A673 (cell line): ENCODE measurements at regions not wholly inside any gene's neighbourhood (a gene's known extent, or its start where the extent isn't known, plus 50 kb on each side); places are given as distances from the start of the nearest gene placed in this dataset.

Experiments
- EZH2 ChIP-seq: fragments of 200-600 bp; sonication (generic); IDR thresholded peaks from 2 replicates; pipeline ENCODE4 v1.6.1; 2017; ENCODE audit warnings: borderline replicate concordance, low read depth, mild to moderate bottlenecking, mixed read lengths, antibody characterized with exemption, low read length; ENCODE audit not compliant: poor library complexity, severe bottlenecking
- TF ChIP-seq, protein P1 (sequence below): fragments of 300-800, 200-600 bp; sonication (generic); conservative IDR thresholded peaks from 2 replicates; pipeline ENCODE4 v1.5.1; 2017; ENCODE audit warnings: low read depth, mild to moderate bottlenecking, antibody characterized with exemption, low read length, moderate library complexity, mixed read lengths

DNA sequence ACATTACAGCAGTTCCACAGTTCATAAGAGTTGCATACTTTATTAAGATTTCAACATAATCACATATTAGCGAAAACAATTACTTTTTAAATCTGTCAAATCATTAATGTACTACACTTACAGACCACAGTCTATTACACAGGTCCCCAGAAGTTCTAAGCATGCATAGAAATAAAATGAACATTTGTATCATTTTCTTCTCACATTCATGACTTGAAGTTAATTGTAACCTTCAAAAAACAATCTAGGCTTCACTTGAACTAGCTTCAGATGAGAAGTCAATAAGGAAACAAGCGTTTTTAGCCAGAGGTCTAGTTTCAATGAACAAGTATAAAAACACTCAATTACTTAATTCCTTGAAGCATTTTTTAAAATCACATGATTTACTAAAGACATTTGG lies 238.3 kb downstream of the HACE1 start:
- TF ChIP-seq EZH2, result no peak
- TF ChIP-seq, protein P1, sequence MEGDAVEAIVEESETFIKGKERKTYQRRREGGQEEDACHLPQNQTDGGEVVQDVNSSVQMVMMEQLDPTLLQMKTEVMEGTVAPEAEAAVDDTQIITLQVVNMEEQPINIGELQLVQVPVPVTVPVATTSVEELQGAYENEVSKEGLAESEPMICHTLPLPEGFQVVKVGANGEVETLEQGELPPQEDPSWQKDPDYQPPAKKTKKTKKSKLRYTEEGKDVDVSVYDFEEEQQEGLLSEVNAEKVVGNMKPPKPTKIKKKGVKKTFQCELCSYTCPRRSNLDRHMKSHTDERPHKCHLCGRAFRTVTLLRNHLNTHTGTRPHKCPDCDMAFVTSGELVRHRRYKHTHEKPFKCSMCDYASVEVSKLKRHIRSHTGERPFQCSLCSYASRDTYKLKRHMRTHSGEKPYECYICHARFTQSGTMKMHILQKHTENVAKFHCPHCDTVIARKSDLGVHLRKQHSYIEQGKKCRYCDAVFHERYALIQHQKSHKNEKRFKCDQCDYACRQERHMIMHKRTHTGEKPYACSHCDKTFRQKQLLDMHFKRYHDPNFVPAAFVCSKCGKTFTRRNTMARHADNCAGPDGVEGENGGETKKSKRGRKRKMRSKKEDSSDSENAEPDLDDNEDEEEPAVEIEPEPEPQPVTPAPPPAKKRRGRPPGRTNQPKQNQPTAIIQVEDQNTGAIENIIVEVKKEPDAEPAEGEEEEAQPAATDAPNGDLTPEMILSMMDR, result no peak
